ENCODE measurements at regions not wholly inside any gene's neighbourhood (a gene's known extent, or its start where the extent isn't known, plus 50 kb on each side); places are given as distances from the start of the nearest gene placed in this dataset.
"Not testable (repeated sequence)": the region's sequence is repeated elsewhere in the genome, so short reads cannot be mapped to it uniquely, and the experiment has no call there.

- not testable (repeated sequence) for H3K27ac Mint-ChIP-seq; H3K27me3 Mint-ChIP-seq (ENCODE audit: low read depth, poor library complexity); H3K4me3 Mint-ChIP-seq; DNase-seq; H3K4me1 Mint-ChIP-seq; H3K36me3 Mint-ChIP-seq (ENCODE audit: low read depth)
- H3K9me3 Mint-ChIP-seq = peaks cover 19% of the 10 kb centered on the region
Measured at GRCh38 chr14:27799066-27800028, 967.2 kb upstream of the FOXG1 start.

GRCh38 chr14:27817746-27818430 lies 948.7 kb upstream of the FOXG1 start:
- H3K27me3 Mint-ChIP-seq (ENCODE audit: low read depth, poor library complexity); H3K4me1 Mint-ChIP-seq; H3K4me3 Mint-ChIP-seq; DNase-seq; H3K36me3 Mint-ChIP-seq (ENCODE audit: low read depth): not testable (repeated sequence)
- Mint-ChIP-seq H3K9me3 (peaks cover 16% of the 10 kb centered on the region), H3K27ac (peak overlapping the region; percentile 69)

GRCh38 chr14:27826149-27826548 lies 940.4 kb upstream of the FOXG1 start:
- not testable (repeated sequence) for H3K27ac Mint-ChIP-seq; H3K36me3 Mint-ChIP-seq (ENCODE audit: low read depth); H3K9me3 Mint-ChIP-seq; H3K4me3 Mint-ChIP-seq; H3K4me1 Mint-ChIP-seq; H3K27me3 Mint-ChIP-seq (ENCODE audit: low read depth, poor library complexity); DNase-seq

GRCh38 chr14:27831978-27832377 lies 934.6 kb upstream of the FOXG1 start:
- H3K4me1 Mint-ChIP-seq = peaks cover 19% of the 10 kb centered on the region
- not testable (repeated sequence) for H3K27ac Mint-ChIP-seq

GRCh38 chr14:27833001-27833400 lies 933.6 kb upstream of the FOXG1 start:
- H3K4me3 Mint-ChIP-seq; DNase-seq; H3K27ac Mint-ChIP-seq; H3K9me3 Mint-ChIP-seq; H3K27me3 Mint-ChIP-seq (ENCODE audit: low read depth, poor library complexity); H3K36me3 Mint-ChIP-seq (ENCODE audit: low read depth): not testable (repeated sequence)
- peaks cover 19% of the 10 kb centered on the region for H3K4me1 Mint-ChIP-seq

More at GRCh38 chr14:27831978-27832377, 934.6 kb upstream of the FOXG1 start:
- DNase-seq; H3K9me3 Mint-ChIP-seq; H3K27me3 Mint-ChIP-seq (ENCODE audit: low read depth, poor library complexity); H3K4me3 Mint-ChIP-seq; H3K36me3 Mint-ChIP-seq (ENCODE audit: low read depth): not testable (repeated sequence)

- no peak for DNase-seq
- H3K27ac Mint-ChIP-seq = no peak overlapping the region
- no peaks in the 10 kb centered on the region for H3K9me3 Mint-ChIP-seq
- H3K36me3 Mint-ChIP-seq (ENCODE audit: low read depth) = no peaks in the 10 kb centered on the region
- peaks cover 19% of the 10 kb centered on the region for H3K4me1 Mint-ChIP-seq
- H3K27me3 Mint-ChIP-seq (ENCODE audit: low read depth, poor library complexity) = peaks cover 3% of the 10 kb centered on the region
- TF ChIP-seq CTCF (IDR thresholded peaks at IDR 0.05) = no peak
- no peak overlapping the region for H3K4me3 Mint-ChIP-seq
Measured at GRCh38 chr14:27836386-27836785, 930.2 kb upstream of the FOXG1 start.

- no peak for TF ChIP-seq CTCF (IDR thresholded peaks at IDR 0.05)
- Mint-ChIP-seq H3K9me3 (peaks cover 3% of the 10 kb centered on the region), H3K36me3 (ENCODE audit: low read depth) (no peaks in the 10 kb centered on the region), H3K27me3 (ENCODE audit: low read depth, poor library complexity) (no peaks in the 10 kb centered on the region), H3K27ac (no peak overlapping the region), H3K4me3 (no peak overlapping the region), H3K4me1 (no peaks in the 10 kb centered on the region)
- DNase-seq = no peak
Measured at GRCh38 chr14:27845241-27845850, 921.2 kb upstream of the FOXG1 start.

- Mint-ChIP-seq H3K4me1 (no peaks in the 10 kb centered on the region), H3K9me3 (peaks cover 3% of the 10 kb centered on the region), H3K36me3 (ENCODE audit: low read depth) (no peaks in the 10 kb centered on the region), H3K27ac (no peak overlapping the region), H3K4me3 (no peak overlapping the region), H3K27me3 (ENCODE audit: low read depth, poor library complexity) (no peaks in the 10 kb centered on the region)
- DNase-seq = no peak
- TF ChIP-seq CTCF (IDR thresholded peaks at IDR 0.05) = no peak
Measured at GRCh38 chr14:27845902-27846301, 920.7 kb upstream of the FOXG1 start.

- not testable (repeated sequence) for H3K27ac Mint-ChIP-seq; H3K9me3 Mint-ChIP-seq; DNase-seq; H3K4me3 Mint-ChIP-seq; H3K36me3 Mint-ChIP-seq (ENCODE audit: low read depth); H3K27me3 Mint-ChIP-seq (ENCODE audit: low read depth, poor library complexity); H3K4me1 Mint-ChIP-seq
Measured at GRCh38 chr14:27847480-27847879, 919.1 kb upstream of the FOXG1 start.

- H3K4me1 Mint-ChIP-seq; H3K36me3 Mint-ChIP-seq (ENCODE audit: low read depth); DNase-seq; H3K4me3 Mint-ChIP-seq; H3K27ac Mint-ChIP-seq; H3K27me3 Mint-ChIP-seq (ENCODE audit: low read depth, poor library complexity): not testable (repeated sequence)
- peaks cover 13% of the 10 kb centered on the region for H3K9me3 Mint-ChIP-seq
Measured at GRCh38 chr14:27849193-27849592, 917.4 kb upstream of the FOXG1 start.

Measured in nephron progenitor cell (in vitro differentiated cells).